Stomach (tissue), 4 donors: ENCODE measurements at regions not wholly inside any gene's neighbourhood (a gene's known extent, or its start where the extent isn't known, plus 50 kb on each side); places are given as distances from the start of the nearest gene placed in this dataset.

Experiments used
- EP300 ChIP-seq: sonication (generic); formaldehyde crosslinking; IDR thresholded peaks from one replicate; pipeline ENCODE4 v1.6.1; 2017; ENCODE audit warnings: antibody characterized with exemption
- POLR2A ChIP-seq, 4 donors: fragments of 450-650 bp; IDR thresholded peaks; one replicate each; pipeline ENCODE4 v1.6.1; 2016; ENCODE audit warnings: antibody characterized with exemption in 4 of 4, control low read depth in 2 of 4, mild to moderate bottlenecking in 1 of 4, moderate library complexity in 1 of 4
- POLR2AphosphoS5 ChIP-seq, 3 donors: sonication (generic); formaldehyde crosslinking; IDR thresholded peaks; one replicate each; pipeline ENCODE4 v1.6.1; 2016; ENCODE audit warnings: antibody characterized with exemption in 3 of 3
- TF ChIP-seq, protein P1 (sequence below), 7 experiments: fragments of 450-650 bp in 4 of 7; fragments of 200-600 bp in 3 of 7; sonication (generic) in 3 of 7; IDR thresholded peaks; one replicate each; pipeline ENCODE4 v1.5.1; 2016 to 2019; ENCODE audit warnings: antibody characterized with exemption in 7 of 7, control low read depth in 2 of 7, mild to moderate bottlenecking in 1 of 7

DNA sequence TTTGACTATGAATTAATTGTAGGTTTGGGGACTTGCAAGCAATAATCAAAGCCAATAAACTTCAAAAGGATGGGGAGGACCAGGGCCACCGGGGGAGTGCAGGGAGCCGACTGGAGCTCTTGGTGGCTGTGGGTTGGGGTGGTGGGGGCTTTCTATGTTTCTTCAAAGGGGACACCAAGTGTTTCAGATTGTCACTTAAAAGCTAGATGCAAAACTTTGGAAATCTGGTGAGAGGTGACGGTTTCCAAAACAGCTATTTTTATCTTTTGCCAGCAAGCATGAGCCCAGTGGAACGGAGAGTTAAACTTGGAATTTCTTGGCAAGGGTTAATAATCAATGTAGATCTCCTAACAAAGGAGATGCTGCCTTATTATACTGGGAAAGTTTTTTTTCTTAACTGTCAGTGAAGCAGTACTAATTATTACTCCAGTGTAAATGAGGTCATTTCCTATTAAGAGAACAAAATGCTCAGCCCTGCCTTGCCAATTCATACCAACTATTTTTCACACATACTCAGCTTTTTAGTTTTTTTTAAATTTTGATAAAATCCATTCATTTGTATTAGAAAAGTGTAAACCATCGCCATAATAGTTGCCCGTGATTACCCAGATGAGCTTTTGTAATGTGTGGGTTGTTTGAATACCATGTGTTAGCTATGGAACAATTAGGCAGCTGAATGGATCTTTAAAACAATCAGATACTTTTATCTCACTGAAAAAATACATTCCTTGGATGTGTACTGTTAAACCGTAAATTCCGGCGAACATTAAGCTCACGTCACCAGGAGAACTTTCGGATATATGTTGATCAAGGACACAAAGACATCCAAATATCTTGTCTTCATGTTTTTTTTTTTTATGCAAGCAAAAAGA lies 95.9 kb upstream of the ZNF536 start:
- TF ChIP-seq, protein P1, sequence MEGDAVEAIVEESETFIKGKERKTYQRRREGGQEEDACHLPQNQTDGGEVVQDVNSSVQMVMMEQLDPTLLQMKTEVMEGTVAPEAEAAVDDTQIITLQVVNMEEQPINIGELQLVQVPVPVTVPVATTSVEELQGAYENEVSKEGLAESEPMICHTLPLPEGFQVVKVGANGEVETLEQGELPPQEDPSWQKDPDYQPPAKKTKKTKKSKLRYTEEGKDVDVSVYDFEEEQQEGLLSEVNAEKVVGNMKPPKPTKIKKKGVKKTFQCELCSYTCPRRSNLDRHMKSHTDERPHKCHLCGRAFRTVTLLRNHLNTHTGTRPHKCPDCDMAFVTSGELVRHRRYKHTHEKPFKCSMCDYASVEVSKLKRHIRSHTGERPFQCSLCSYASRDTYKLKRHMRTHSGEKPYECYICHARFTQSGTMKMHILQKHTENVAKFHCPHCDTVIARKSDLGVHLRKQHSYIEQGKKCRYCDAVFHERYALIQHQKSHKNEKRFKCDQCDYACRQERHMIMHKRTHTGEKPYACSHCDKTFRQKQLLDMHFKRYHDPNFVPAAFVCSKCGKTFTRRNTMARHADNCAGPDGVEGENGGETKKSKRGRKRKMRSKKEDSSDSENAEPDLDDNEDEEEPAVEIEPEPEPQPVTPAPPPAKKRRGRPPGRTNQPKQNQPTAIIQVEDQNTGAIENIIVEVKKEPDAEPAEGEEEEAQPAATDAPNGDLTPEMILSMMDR (IDR thresholded peaks at IDR 0.05), result no peak
- TF ChIP-seq EP300 (no peak), POLR2AphosphoS5 (IDR thresholded peaks at IDR 0.05) (no peak), POLR2A (IDR thresholded peaks at IDR 0.05) (no peak)
